ENCODE measurements at regions not wholly inside any gene's neighbourhood (a gene's known extent, or its start where the extent isn't known, plus 50 kb on each side); places are given as distances from the start of the nearest gene placed in this dataset.

DNA sequence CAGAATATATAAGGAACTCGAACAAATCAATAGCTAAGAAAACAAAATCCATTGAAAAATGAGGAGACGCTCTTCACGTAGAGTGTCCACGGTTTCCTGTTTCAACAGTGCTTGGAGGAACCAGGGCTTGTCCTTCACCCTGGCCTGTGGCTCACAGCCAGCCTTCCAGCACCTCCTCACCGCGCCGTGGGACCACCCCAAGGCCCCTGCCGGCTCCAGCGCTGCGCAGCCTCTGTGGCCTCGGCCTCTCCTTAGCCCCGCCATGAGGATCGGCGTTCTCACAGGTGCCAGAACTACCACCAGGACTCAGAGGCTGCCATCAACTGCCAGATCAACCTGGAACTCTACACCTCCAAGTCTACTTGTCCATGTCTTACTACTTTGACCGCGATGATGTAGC lies 52.5 kb upstream of the CTSO start:
- TF ChIP-seq POLR2A (IDR thresholded peaks at IDR 0.05; ENCODE audit: low read depth, low read length) (no peak), TAF1 (IDR thresholded peaks at IDR 0.05; ENCODE audit: borderline replicate concordance, low read depth, low read length) (no peak), POLR2AphosphoS5 (IDR thresholded peaks at IDR 0.05; ENCODE audit: low read depth, low read length) (no peak)
